ENCODE measurements at regions not wholly inside any gene's neighbourhood (a gene's known extent, or its start where the extent isn't known, plus 50 kb on each side); places are given as distances from the start of the nearest gene placed in this dataset.

DNA sequence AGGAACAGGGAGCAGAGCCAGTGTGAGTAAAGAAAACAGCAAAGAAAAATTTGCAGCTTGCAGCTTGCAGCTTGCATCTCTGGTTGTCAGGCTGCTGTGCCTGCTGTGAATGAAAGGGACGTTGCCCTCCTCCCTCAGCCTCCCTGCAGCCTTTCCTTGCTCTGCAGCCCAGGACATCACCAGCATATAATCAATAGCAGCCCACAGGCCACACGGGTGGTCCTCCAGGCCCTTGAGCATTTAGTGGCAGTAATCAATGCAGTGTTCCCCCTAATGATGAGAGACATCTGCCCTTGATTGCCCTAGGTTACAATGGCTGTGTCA, 122.2 kb upstream of the TACR1 start:
- TF ChIP-seq EZH2 (IDR thresholded peaks at IDR 0.05; ENCODE audit: low read length, missing control alignments): no peak
- TF ChIP-seq, protein P1, sequence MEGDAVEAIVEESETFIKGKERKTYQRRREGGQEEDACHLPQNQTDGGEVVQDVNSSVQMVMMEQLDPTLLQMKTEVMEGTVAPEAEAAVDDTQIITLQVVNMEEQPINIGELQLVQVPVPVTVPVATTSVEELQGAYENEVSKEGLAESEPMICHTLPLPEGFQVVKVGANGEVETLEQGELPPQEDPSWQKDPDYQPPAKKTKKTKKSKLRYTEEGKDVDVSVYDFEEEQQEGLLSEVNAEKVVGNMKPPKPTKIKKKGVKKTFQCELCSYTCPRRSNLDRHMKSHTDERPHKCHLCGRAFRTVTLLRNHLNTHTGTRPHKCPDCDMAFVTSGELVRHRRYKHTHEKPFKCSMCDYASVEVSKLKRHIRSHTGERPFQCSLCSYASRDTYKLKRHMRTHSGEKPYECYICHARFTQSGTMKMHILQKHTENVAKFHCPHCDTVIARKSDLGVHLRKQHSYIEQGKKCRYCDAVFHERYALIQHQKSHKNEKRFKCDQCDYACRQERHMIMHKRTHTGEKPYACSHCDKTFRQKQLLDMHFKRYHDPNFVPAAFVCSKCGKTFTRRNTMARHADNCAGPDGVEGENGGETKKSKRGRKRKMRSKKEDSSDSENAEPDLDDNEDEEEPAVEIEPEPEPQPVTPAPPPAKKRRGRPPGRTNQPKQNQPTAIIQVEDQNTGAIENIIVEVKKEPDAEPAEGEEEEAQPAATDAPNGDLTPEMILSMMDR (conservative IDR thresholded peaks at IDR 0.05 in 1 of 2, IDR thresholded peaks at IDR 0.05 in 1 of 2; ENCODE audit: low read depth in 1 of 2, low read length in 2 of 2): no peak

All from fibroblast of lung (primary cell).